ENCODE measurements at regions not wholly inside any gene's neighbourhood (a gene's known extent, or its start where the extent isn't known, plus 50 kb on each side); places are given as distances from the start of the nearest gene placed in this dataset.
A peak's percentile ranks its signal among the peaks of the same experiment; 100 is the strongest.
"Not testable (repeated sequence)": the region's sequence is repeated elsewhere in the genome, so short reads cannot be mapped to it uniquely, and the experiment has no call there.

DNA sequence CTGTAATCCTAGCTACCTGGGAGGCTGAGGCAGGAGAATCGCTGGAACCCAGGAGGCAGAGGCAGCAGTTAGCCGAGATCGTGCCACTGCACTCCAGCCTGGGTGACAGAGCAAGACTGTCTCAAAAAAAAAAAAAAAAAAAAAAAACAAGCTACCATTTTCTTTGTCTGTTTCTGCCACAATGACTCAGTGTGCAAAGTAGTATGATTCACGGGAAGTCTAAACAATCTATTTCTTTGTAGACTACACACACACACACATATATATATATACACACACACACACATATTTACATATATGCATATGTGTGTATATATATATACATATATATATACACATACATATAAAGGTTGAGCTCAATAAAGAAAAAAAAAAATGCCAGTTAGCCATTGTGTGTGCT is 280.0 kb downstream of the FAM47A start:
- ATAC-seq (ENCODE audit: low read depth); H3K27ac Mint-ChIP-seq; H3K4me1 Mint-ChIP-seq; H3K27me3 Mint-ChIP-seq; H3K9me3 Mint-ChIP-seq; DNase-seq; H3K36me3 Mint-ChIP-seq; POLR2A ChIA-PET; H3K4me3 Mint-ChIP-seq: not testable (repeated sequence)

GRCh38 chrX:33840176-33840575 is 291.9 kb downstream of the FAM47A start:
- H3K36me3 Mint-ChIP-seq: no peaks in the 10 kb centered on the region
- no peak overlapping the region for H3K27ac Mint-ChIP-seq
- no peaks in the 10 kb centered on the region for H3K4me1 Mint-ChIP-seq
- peaks cover 1% of the 10 kb centered on the region for H3K9me3 Mint-ChIP-seq
- no peak overlapping the region for H3K4me3 Mint-ChIP-seq
- DNase-seq (no peak), ATAC-seq (ENCODE audit: low read depth) (no peak)
- no peaks in the 10 kb centered on the region for H3K27me3 Mint-ChIP-seq
- POLR2A ChIA-PET: no interaction called here

DNA sequence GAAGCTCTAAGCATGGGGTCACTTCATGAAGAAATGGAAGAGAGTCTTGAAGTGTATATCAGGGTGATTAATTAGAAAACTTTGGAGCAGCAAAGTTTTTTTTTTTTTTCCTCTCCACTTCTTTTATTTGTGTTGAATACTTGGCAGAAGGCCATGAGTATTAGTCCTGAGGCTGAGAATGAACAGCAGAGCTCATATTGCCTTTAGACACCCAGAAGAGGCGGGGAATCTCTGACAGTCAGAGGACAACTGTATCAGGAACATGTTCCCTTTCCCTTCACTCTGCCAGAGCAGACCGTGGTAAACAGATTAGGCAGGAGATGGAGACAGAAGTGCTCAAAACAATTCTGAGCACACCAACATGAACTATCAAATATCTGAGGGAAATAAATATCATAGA is 300.9 kb downstream of the FAM47A start:
- DNase-seq: no peak
- Mint-ChIP-seq H3K27me3 (no peaks in the 10 kb centered on the region), H3K27ac (no peak overlapping the region), H3K36me3 (no peaks in the 10 kb centered on the region), H3K4me3 (no peak overlapping the region), H3K4me1 (no peaks in the 10 kb centered on the region), H3K9me3 (no peaks in the 10 kb centered on the region)
- POLR2A ChIA-PET: no interaction called here
- no peak for ATAC-seq (ENCODE audit: low read depth)

DNA sequence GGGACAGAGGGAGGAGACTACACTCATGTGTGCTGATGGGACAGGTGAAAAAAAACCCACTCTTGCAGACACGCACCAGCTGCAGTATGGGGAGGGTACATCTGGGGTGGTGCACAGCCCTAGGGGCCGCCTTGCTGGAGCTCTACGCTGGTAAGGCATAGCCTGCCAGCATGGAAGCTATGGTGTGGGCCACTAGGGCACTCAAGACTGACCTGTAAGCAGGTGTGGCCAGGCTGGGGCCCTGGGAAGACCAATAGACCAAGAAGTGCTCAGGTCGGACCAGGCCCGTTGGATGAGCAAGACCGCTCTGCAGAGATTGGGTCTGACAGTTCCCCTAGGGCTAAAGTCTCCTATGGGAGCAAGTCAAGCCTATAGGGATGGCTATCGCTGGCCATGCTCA is 314.8 kb downstream of the FAM47A start:
- H3K36me3 Mint-ChIP-seq: no peaks in the 10 kb centered on the region

DNA sequence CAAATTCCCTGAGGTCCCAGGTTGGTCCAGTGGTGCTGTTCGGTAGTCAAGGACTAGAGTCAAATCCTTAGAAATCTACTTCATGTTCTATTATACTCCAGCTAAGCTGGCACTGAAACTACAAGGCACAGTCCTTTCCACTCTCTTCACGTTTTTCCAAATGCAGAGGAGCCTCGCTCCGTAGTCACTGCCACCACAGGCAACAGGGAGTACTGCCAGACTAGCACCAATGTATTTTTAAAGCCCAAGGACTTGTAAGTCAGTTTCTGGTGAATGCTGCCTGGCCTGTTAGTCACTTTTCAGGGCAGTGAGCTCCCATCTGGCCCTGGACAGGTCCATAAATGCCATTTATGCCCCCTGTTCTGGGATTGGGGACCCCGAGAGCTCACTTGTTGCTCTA is 323.5 kb downstream of the FAM47A start:
- Mint-ChIP-seq H3K4me3 (no peak overlapping the region), H3K4me1 (no peaks in the 10 kb centered on the region), H3K36me3 (no peaks in the 10 kb centered on the region), H3K27me3 (no peaks in the 10 kb centered on the region), H3K27ac (no peak overlapping the region), H3K9me3 (no peaks in the 10 kb centered on the region)
- POLR2A ChIA-PET: no interaction called here
- no peak for DNase-seq
- no peak for ATAC-seq (ENCODE audit: low read depth)

More for the DNA sequence above, 314.8 kb downstream of the FAM47A start:
- no peaks in the 10 kb centered on the region for H3K4me1 Mint-ChIP-seq
- POLR2A ChIA-PET: no interaction called here
- DNase-seq (no peak), ATAC-seq (ENCODE audit: low read depth) (no peak)
- H3K27ac Mint-ChIP-seq: no peak overlapping the region
- H3K27me3 Mint-ChIP-seq: no peaks in the 10 kb centered on the region
- H3K9me3 Mint-ChIP-seq: peaks cover 4% of the 10 kb centered on the region
- no peak overlapping the region for H3K4me3 Mint-ChIP-seq

DNA sequence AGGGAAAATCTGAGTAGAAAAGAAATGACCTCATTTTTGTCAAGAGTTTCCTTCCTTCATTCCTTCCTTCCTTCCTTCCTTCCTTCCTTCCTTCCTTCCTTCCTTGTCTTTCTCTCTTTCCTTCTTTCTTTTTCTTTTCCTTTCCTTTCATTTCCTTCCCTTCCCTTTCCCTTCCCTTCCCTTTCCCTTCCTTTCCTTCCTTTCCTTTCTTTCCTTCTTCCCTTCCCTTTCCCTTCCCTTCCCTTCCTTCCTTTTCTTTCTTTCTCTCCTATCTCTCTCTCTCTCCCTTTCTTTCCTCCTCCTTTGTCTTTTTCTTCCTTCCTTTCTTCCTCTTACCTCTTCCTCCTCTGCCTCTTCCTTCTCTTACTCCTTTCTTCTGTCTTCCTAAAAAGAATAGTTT is 347.6 kb downstream of the FAM47A start:
- POLR2A ChIA-PET: no interaction called here
- no peak for ATAC-seq (ENCODE audit: low read depth)
- Mint-ChIP-seq H3K4me3 (no peak overlapping the region), H3K36me3 (no peaks in the 10 kb centered on the region), H3K27ac (no peak overlapping the region), H3K9me3 (peaks cover 1% of the 10 kb centered on the region), H3K4me1 (no peaks in the 10 kb centered on the region), H3K27me3 (no peaks in the 10 kb centered on the region)
- DNase-seq: no peak

DNA sequence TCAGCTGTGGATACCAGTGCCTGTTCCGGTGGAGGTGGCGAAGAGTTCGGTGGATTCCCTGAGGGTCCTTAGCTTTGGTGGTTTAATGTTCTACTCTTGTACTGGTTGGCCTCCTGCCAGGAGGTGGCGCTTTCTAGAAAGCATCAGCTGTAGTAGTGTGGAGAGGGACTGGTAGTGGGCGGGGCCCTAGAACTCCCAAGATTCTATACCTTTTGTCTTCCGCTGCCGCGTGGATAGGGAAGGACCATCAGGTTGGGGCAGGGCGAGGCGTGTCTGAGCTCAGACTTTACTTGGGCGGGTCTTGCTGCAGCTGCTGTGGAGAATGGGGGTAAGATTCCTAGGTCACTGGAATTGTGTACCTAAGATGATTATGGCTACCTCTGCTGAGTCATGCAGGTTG is 390.3 kb downstream of the FAM47A start:
- H3K27me3 Mint-ChIP-seq: no peaks in the 10 kb centered on the region
- H3K27ac Mint-ChIP-seq: no peak overlapping the region
- DNase-seq (no peak), ATAC-seq (ENCODE audit: low read depth) (no peak)
- H3K36me3 Mint-ChIP-seq: no peaks in the 10 kb centered on the region
- no peak overlapping the region for H3K4me3 Mint-ChIP-seq
- H3K9me3 Mint-ChIP-seq: no peaks in the 10 kb centered on the region
- H3K4me1 Mint-ChIP-seq: no peaks in the 10 kb centered on the region
- POLR2A ChIA-PET: no interaction called here

DNA sequence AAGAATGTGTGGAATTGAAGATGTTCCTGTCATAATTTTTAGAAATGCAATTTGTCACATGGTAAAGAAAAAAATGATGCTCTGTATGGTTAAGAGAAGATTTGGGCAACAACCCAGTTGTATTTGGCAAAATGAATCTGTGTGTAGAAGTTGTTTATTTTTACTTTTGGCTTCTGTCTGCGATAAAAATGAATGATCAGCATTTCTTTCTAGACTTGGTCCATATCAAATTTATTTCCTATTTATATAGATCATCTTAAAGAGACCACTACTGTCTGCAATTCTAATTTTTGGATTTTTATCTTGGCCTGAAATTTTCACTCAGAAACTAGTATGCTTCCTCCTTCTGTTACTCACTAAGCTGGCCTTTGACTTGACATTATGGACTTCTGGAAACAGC is 396.9 kb downstream of the FAM47A start:
- H3K9me3 Mint-ChIP-seq: no peaks in the 10 kb centered on the region
- no peak overlapping the region for H3K4me3 Mint-ChIP-seq
- ATAC-seq (ENCODE audit: low read depth) (no peak), DNase-seq (no peak)
- POLR2A ChIA-PET: no interaction called here
- H3K27me3 Mint-ChIP-seq: no peaks in the 10 kb centered on the region
- H3K36me3 Mint-ChIP-seq: no peaks in the 10 kb centered on the region
- H3K27ac Mint-ChIP-seq: no peak overlapping the region
- H3K4me1 Mint-ChIP-seq: no peaks in the 10 kb centered on the region

- POLR2A ChIA-PET: no interaction called here
- no peak for DNase-seq
- no peak overlapping the region for H3K27ac Mint-ChIP-seq
- no peaks in the 10 kb centered on the region for H3K27me3 Mint-ChIP-seq
- H3K4me1 Mint-ChIP-seq: no peaks in the 10 kb centered on the region
- H3K9me3 Mint-ChIP-seq: no peaks in the 10 kb centered on the region
- H3K36me3 Mint-ChIP-seq: no peaks in the 10 kb centered on the region
- ATAC-seq (ENCODE audit: low read depth): no peak
- no peak overlapping the region for H3K4me3 Mint-ChIP-seq
Observed at GRCh38 chrX:33726281-33727160, 405.6 kb downstream of the FAM47A start.

- no peaks in the 10 kb centered on the region for H3K27me3 Mint-ChIP-seq
- no peaks in the 10 kb centered on the region for H3K36me3 Mint-ChIP-seq
- H3K4me1 Mint-ChIP-seq: no peaks in the 10 kb centered on the region
- H3K9me3 Mint-ChIP-seq: no peaks in the 10 kb centered on the region
- ATAC-seq (ENCODE audit: low read depth) (no peak), DNase-seq (no peak)
- H3K4me3 Mint-ChIP-seq: peak overlapping the region; percentile 51
- no peak overlapping the region for H3K27ac Mint-ChIP-seq
- POLR2A ChIA-PET: no interaction called here
Observed at GRCh38 chrX:33725535-33726210, 406.4 kb downstream of the FAM47A start.

DNA sequence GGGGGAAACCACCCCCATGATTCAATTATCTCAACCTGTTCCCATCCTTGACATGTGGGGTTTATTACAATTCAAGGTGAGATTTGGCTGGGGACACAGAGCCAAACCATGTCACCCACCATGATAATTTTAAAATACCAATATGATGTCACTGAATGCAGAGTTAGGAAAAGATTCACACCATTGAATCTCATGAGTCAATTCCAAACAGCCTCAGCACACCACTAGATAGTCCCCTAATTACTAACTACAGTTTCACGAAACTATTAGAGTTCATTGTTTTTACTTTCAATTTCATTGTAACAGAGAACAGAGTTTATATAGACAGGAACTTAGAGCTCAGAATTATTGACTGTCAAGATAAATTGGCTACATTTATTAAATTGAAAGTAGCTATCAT is 410.2 kb downstream of the FAM47A start:
- Mint-ChIP-seq H3K27ac (no peak overlapping the region), H3K4me3 (no peak overlapping the region), H3K9me3 (no peaks in the 10 kb centered on the region), H3K4me1 (no peaks in the 10 kb centered on the region), H3K27me3 (no peaks in the 10 kb centered on the region), H3K36me3 (no peaks in the 10 kb centered on the region)
- no peak for DNase-seq
- POLR2A ChIA-PET: no interaction called here
- no peak for ATAC-seq (ENCODE audit: low read depth)

DNA sequence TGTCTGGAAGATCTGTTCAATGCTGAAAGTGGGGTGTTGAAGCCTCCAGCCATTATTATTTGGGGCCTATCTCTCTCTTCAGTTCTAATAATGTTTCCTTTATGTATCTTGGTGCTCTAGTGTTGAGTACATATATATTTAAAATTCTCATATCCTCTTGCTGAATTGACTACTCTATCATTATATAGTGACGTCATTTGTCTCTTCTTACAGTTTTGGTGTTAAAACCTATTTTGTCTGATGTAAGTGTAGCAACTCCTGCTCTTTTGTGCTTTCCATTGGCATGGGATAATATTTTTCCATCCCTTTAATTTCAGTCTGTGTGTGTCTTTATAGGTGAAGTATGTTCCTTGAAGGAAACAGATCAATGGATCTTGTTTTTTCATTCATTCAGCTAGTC is 446.0 kb downstream of the FAM47A start:
- Mint-ChIP-seq H3K27me3 (no peaks in the 10 kb centered on the region), H3K9me3 (peaks cover 1% of the 10 kb centered on the region), H3K4me1 (no peaks in the 10 kb centered on the region), H3K4me3 (no peak overlapping the region), H3K27ac (no peak overlapping the region), H3K36me3 (no peaks in the 10 kb centered on the region)
- no peak for DNase-seq
- no peak for ATAC-seq (ENCODE audit: low read depth)
- POLR2A ChIA-PET: no interaction called here

All from activated naive CD8-positive, alpha-beta T cell treated with anti-CD3 and anti-CD28 coated beads, Interleukin-2, amount 10 ng/mL, durations not matched to agents 7 days and 5 days (primary cell).